Mesenchymal stem cell (in vitro differentiated cells and primary cell): ENCODE measurements at regions not wholly inside any gene's neighbourhood (a gene's known extent, or its start where the extent isn't known, plus 50 kb on each side); places are given as distances from the start of the nearest gene placed in this dataset.

Experiments
- DNase-seq: peaks from one replicate; pipeline ENCODE4 v3.0.0-alpha.2; 2013
- H2AFZ ChIP-seq: one replicate; pipeline ENCODE4 v1.6.1; 2013; ENCODE audit warnings: low read depth, mild to moderate bottlenecking, control low read depth, inconsistent platforms, low read length, moderate library complexity
- H2AK5ac ChIP-seq: 2 replicates; pipeline ENCODE4 v1.6.1; 2013; ENCODE audit warnings: low read length, moderate library complexity, mild to moderate bottlenecking, inconsistent platforms; ENCODE audit not compliant: severe bottlenecking
- H2BK120ac ChIP-seq: one replicate; pipeline ENCODE4 v1.6.1; 2013; ENCODE audit warnings: low read depth, mild to moderate bottlenecking, inconsistent platforms, low read length, moderate library complexity
- H2BK12ac ChIP-seq, 2 experiments: one replicate each; pipeline ENCODE4 v1.6.1; 2013; ENCODE audit warnings: inconsistent platforms in 2 of 2, low read length in 2 of 2, mild to moderate bottlenecking in 2 of 2, moderate library complexity in 2 of 2, control low read depth in 1 of 2
- H2BK15ac ChIP-seq: one replicate; pipeline ENCODE4 v1.6.1; 2013; ENCODE audit warnings: mild to moderate bottlenecking, low read depth, inconsistent platforms; ENCODE audit not compliant: poor library complexity, severe bottlenecking
- H2BK5ac ChIP-seq: 2 replicates; pipeline ENCODE4 v1.6.1; 2013; ENCODE audit warnings: low read depth, mild to moderate bottlenecking, low read length, control low read depth, inconsistent platforms; ENCODE audit not compliant: poor library complexity, severe bottlenecking
- H3K14ac ChIP-seq, 2 experiments: one replicate each; pipeline ENCODE4 v1.6.1; 2013; ENCODE audit warnings: inconsistent platforms in 2 of 2, low read length in 2 of 2, control low read depth in 1 of 2, mild to moderate bottlenecking in 1 of 2, moderate library complexity in 1 of 2
- H3K18ac ChIP-seq, 2 experiments: one replicate each; pipeline ENCODE4 v1.6.1; 2013; ENCODE audit warnings: inconsistent platforms in 2 of 2, low read length in 2 of 2, control low read depth in 1 of 2, low read depth in 1 of 2, mild to moderate bottlenecking in 1 of 2
- H3K23ac ChIP-seq, 2 experiments: one replicate each; pipeline ENCODE4 v1.6.1; 2013; ENCODE audit warnings: inconsistent platforms in 2 of 2, low read length in 2 of 2, mild to moderate bottlenecking in 2 of 2, moderate library complexity in 2 of 2, control low read depth in 1 of 2
- H3K27ac ChIP-seq: 2 replicates; pipeline ENCODE4 v1.5.1; 2013; ENCODE audit warnings: mild to moderate bottlenecking, moderate library complexity, low read length, control low read depth, inconsistent platforms; ENCODE audit not compliant: poor library complexity, severe bottlenecking
- H3K27me3 ChIP-seq, 2 experiments: 2 replicates each; pipeline versions ENCODE4 v1.6.1 to v1.7.0; 2013; ENCODE audit warnings: low read length in 2 of 2, mild to moderate bottlenecking in 2 of 2, moderate library complexity in 2 of 2, control low read depth in 1 of 2, inconsistent platforms in 1 of 2; ENCODE audit not compliant: control insufficient read depth in 1 of 2, insufficient read depth in 1 of 2
- H3K36me3 ChIP-seq, 2 experiments: 2 replicates each; pipeline versions ENCODE4 v1.6.1 to v1.7.0; 2013; ENCODE audit warnings: low read length in 2 of 2, control low read depth in 1 of 2, inconsistent platforms in 1 of 2, low read depth in 1 of 2, mild to moderate bottlenecking in 1 of 2; ENCODE audit not compliant: insufficient read depth in 2 of 2, control insufficient read depth in 1 of 2
- H3K4ac ChIP-seq, 2 experiments: one replicate each; pipeline ENCODE4 v1.6.1; 2013; ENCODE audit warnings: inconsistent platforms in 2 of 2, low read length in 2 of 2, mild to moderate bottlenecking in 2 of 2, moderate library complexity in 2 of 2, control low read depth in 1 of 2, low read depth in 1 of 2
- H3K4me1 ChIP-seq: 2 replicates; pipeline ENCODE4 v1.6.1; 2013; ENCODE audit warnings: low read depth, low read length, control low read depth; ENCODE audit not compliant: control insufficient read depth, insufficient read depth
- H3K4me2 ChIP-seq: 2 replicates; pipeline ENCODE4 v1.6.1; 2013; ENCODE audit warnings: low read length, mild to moderate bottlenecking, inconsistent platforms; ENCODE audit not compliant: poor library complexity, severe bottlenecking
- H3K4me3 ChIP-seq, 2 experiments: 2 replicates each; pipeline versions ENCODE4 v1.5.1 to v1.7.0; 2013; ENCODE audit warnings: low read length in 2 of 2, mild to moderate bottlenecking in 2 of 2, control low read depth in 1 of 2, low read depth in 1 of 2; ENCODE audit not compliant: insufficient read depth in 1 of 2
- H3K79me1 ChIP-seq: replicated peaks from 2 replicates; pipeline ENCODE4 v1.6.1; 2013; ENCODE audit warnings: mild to moderate bottlenecking, control low read depth, low read length, inconsistent platforms; ENCODE audit not compliant: poor library complexity, severe bottlenecking
- H3K9ac ChIP-seq: 2 replicates; pipeline ENCODE4 v1.7.0; 2013; ENCODE audit warnings: mild to moderate bottlenecking, low read length, moderate library complexity
- H3K9me3 ChIP-seq: 2 replicates; pipeline ENCODE4 v1.7.0; 2013; ENCODE audit warnings: mild to moderate bottlenecking, low read length; ENCODE audit not compliant: control insufficient read depth
- H4K8ac ChIP-seq: one replicate; pipeline ENCODE4 v1.6.1; 2013; ENCODE audit warnings: inconsistent platforms, mild to moderate bottlenecking, low read length, moderate library complexity
- H4K91ac ChIP-seq: one replicate; pipeline ENCODE4 v1.6.1; 2013; ENCODE audit warnings: mild to moderate bottlenecking, low read length, inconsistent platforms
- WGBS: methylation state at CpG from one replicate; pipeline ENCODE4 v1.1.7; 2013; ENCODE audit warnings: mixed read lengths; 5-methylcytosine and 5-hydroxymethylcytosine counted together

DNA sequence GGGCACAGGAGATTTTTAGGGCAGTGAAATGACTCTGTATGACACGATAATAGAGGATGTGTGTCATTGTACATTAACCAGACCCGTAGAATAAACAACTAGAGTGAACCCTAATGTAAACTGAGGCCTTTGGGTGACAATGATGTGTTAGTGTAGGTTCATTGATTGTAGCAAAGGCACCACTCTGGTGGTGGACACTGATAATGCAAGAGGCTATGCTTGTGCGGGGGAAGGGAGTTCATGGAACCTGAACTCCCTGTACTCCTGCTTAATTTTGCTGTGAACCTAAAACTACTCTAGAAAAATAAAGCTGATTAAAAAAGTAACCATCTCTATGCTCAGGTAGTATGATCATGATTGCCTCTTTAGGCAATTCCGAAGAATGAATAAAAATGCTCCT is 96.3 kb upstream of the VIPR2 start:
- no peak overlapping the region for H3K18ac ChIP-seq
- 72% methylated on average over 2 of the region's 4 CpGs for WGBS
- no peak overlapping the region for H2BK12ac ChIP-seq
- H3K36me3 ChIP-seq: no peaks in the 10 kb centered on the region
- H4K8ac ChIP-seq: no peak overlapping the region
- H2BK15ac ChIP-seq: no peak overlapping the region
- no peaks in the 10 kb centered on the region for H3K4me1 ChIP-seq
- H3K79me1 ChIP-seq: no peaks in the 10 kb centered on the region
- H3K23ac ChIP-seq: no peak overlapping the region
- no peak for DNase-seq
- no peaks in the 10 kb centered on the region for H3K27me3 ChIP-seq
- H4K91ac ChIP-seq: no peak overlapping the region
- no peaks in the 10 kb centered on the region for H3K9me3 ChIP-seq
- H2AFZ ChIP-seq: no peak overlapping the region
- no peak overlapping the region for H2AK5ac ChIP-seq
- no peak overlapping the region for H2BK120ac ChIP-seq
- H2BK5ac ChIP-seq: no peak overlapping the region
- no peak overlapping the region for H3K9ac ChIP-seq
- H3K14ac ChIP-seq: no peak overlapping the region
- H3K4ac ChIP-seq: no peak overlapping the region
- no peak overlapping the region for H3K4me3 ChIP-seq
- no peak overlapping the region for H3K4me2 ChIP-seq
- no peak overlapping the region for H3K27ac ChIP-seq

DNA sequence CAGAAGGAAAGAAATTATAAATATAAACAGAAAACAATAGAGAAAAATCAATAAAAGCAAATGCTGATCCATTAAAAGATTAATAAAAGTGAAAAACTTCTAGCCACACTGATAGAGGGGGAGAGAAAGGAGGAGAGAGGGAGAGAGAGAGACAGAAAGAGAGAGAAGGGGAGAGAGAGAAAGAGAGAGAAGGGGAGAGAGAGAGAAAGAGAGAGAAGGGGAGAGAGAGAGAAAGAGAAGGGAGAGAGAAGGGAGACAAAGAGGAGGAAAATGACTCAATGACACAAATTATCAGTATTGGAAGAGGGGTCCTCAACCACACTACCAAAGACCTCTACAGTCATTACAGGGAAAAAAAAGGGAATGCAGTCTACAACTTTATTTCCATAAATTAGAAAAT is 94.4 kb upstream of the VIPR2 start:
- no peak overlapping the region for H2BK15ac ChIP-seq
- H3K4me1 ChIP-seq: no peaks in the 10 kb centered on the region
- H2AK5ac ChIP-seq: no peak overlapping the region
- no peak overlapping the region for H4K8ac ChIP-seq
- H3K27me3 ChIP-seq: no peaks in the 10 kb centered on the region
- H3K36me3 ChIP-seq: no peaks in the 10 kb centered on the region
- H3K18ac ChIP-seq: no peak overlapping the region
- H4K91ac ChIP-seq: no peak overlapping the region
- no peak overlapping the region for H2BK5ac ChIP-seq
- H3K4me3 ChIP-seq: no peak overlapping the region
- no peak overlapping the region for H2BK12ac ChIP-seq
- H3K9me3 ChIP-seq: no peaks in the 10 kb centered on the region
- no peak overlapping the region for H3K27ac ChIP-seq
- no peak overlapping the region for H3K4me2 ChIP-seq
- H3K4ac ChIP-seq: no peak overlapping the region
- H2BK120ac ChIP-seq: no peak overlapping the region
- H3K14ac ChIP-seq: no peak overlapping the region
- no peak overlapping the region for H2AFZ ChIP-seq
- no peak overlapping the region for H3K9ac ChIP-seq
- no peak overlapping the region for H3K23ac ChIP-seq
- H3K79me1 ChIP-seq: no peaks in the 10 kb centered on the region
- no peak for DNase-seq

DNA sequence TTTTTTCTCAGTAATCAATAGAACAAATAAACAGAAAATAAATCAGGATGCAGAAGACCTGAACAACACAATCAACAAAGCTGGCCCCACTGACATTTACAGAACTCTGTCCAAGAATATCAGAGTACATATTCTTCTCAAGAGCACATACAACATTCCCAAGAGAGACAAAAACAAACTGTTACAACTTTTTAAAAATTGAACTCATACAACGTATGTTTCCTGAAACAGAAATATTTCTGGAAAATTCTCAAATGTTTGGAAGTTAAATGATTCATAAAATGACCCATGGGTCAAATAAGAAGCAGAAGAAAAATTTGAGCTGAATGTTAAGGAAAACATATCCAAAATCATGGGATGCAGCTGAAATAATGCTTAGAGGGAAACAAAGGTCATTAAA is 93.9 kb upstream of the VIPR2 start:
- no peak overlapping the region for H3K4me3 ChIP-seq
- H3K9me3 ChIP-seq: no peaks in the 10 kb centered on the region
- H2BK5ac ChIP-seq: no peak overlapping the region
- no peak overlapping the region for H3K9ac ChIP-seq
- no peaks in the 10 kb centered on the region for H3K36me3 ChIP-seq
- H2AK5ac ChIP-seq: no peak overlapping the region
- no peak for DNase-seq
- H3K18ac ChIP-seq: no peak overlapping the region
- H3K4ac ChIP-seq: no peak overlapping the region
- no peaks in the 10 kb centered on the region for H3K27me3 ChIP-seq
- no peak overlapping the region for H4K8ac ChIP-seq
- H3K27ac ChIP-seq: no peak overlapping the region
- H4K91ac ChIP-seq: no peak overlapping the region
- H2BK15ac ChIP-seq: no peak overlapping the region
- H3K4me2 ChIP-seq: no peak overlapping the region
- H2BK12ac ChIP-seq: no peak overlapping the region
- no peaks in the 10 kb centered on the region for H3K4me1 ChIP-seq
- WGBS: 33% methylated on average over 1 of the region's 1 CpG
- H2BK120ac ChIP-seq: no peak overlapping the region
- H2AFZ ChIP-seq: no peak overlapping the region
- no peak overlapping the region for H3K14ac ChIP-seq
- H3K79me1 ChIP-seq: no peaks in the 10 kb centered on the region
- no peak overlapping the region for H3K23ac ChIP-seq

DNA sequence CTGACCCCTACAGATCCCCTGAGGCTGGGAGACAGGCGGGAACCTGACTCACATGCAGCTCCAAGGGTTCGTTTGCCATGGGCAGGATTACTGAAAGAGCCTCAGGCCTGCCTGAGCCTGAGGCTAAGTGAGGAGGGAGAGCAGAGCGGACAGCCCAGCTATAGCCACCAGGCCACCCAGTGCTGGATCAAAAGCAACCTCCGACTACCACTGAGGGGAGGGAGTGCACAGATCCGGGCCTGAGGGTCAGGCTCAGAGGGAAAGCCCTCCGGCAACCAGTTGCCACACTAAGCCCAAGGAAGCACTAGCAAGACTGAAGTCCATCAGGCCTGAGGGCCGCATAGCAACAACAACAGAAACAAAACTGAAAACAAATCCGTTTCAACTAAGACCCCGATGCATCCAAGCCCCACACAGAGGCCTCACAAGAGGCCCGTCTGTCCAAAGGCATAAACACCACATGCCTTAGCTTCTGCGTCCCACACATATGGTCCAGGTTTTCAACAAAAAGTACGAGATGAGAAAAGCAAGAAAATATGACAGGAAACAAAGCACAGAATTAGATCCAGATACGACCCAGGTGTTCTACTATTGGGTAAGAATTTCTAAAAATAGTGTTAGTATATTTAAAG is 92.5 kb upstream of the VIPR2 start:
- Histone ChIP-seq H3K4me2 (no peak overlapping the region), H3K4me1 (no peaks in the 10 kb centered on the region), H4K91ac (no peak overlapping the region), H3K9me3 (no peaks in the 10 kb centered on the region), H3K79me1 (no peaks in the 10 kb centered on the region), H2BK15ac (no peak overlapping the region), H3K18ac (no peak overlapping the region), H4K8ac (no peak overlapping the region), H3K27ac (no peak overlapping the region), H3K14ac (no peak overlapping the region), H3K27me3 (no peaks in the 10 kb centered on the region), H2BK5ac (no peak overlapping the region), H3K9ac (no peak overlapping the region), H3K4ac (no peak overlapping the region), H3K23ac (no peak overlapping the region), H3K4me3 (no peak overlapping the region), H2BK120ac (no peak overlapping the region), H2BK12ac (no peak overlapping the region), H2AK5ac (no peak overlapping the region), H3K36me3 (no peaks in the 10 kb centered on the region), H2AFZ (no peak overlapping the region)
- no peak for DNase-seq
- WGBS: 72% methylated on average over 13 of the region's 13 CpGs
